ENCODE measurements at regions not wholly inside any gene's neighbourhood (a gene's known extent, or its start where the extent isn't known, plus 50 kb on each side); places are given as distances from the start of the nearest gene placed in this dataset.

DNA sequence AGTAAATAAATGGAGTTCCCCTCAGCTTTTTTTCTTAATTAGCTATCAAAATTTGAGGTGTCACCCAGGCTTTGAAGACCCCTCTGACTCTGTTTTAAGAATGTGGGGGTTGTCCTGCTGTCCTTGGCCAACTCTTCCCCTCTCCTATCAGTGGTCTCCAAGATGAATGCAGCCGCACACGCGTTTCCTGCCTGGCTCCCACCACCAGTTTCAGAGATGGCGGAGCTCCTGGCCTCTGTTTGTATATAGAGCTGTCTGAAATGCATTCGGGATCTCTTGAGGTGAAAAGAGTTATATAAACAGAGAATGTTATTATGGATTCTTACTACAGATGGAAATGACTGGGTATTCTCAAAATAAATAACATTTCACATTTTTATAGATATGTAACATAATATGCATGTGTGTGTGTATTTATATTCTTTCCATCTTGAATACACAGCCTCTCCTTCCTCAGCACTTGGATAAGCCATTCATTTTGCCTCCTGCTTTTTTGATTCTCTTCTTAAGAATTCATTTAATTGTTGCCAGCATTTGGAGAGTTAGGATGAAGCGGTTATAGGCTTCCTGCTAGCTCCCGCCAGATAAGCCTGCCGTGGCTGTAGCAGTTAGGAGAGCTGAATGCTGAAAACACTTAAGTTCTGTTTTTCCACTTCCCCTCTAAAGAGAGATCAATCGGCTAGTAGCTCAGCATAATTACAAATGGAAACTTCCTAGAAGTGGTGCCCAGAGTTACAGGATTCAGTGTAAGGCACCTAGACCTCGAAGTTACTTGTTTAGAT, 659.3 kb upstream of the FANCL start:
- no peak overlapping the region for H4K8ac ChIP-seq (ENCODE audit: extremely low read depth, insufficient read depth, low read length)
- H3K4ac ChIP-seq (replicated peaks; ENCODE audit: insufficient read length, low read depth, low read length), result no peak overlapping the region
- H3K14ac ChIP-seq (ENCODE audit: insufficient read length), result no peak overlapping the region
- peaks cover 0 to 1% (median 0%) of the 10 kb centered on the region in 4 experiments; a peak in 1 of 7 replicates for H3K27me3 ChIP-seq (replicated peaks in 1 of 4; ENCODE audit: control insufficient read depth in 3 of 4, extremely low read depth in 1 of 4, insufficient read depth in 3 of 4, low read length in 3 of 4)
- no peak overlapping the region for H2BK20ac ChIP-seq (ENCODE audit: low read length)
- H3K9ac ChIP-seq (replicated peaks in 1 of 4; ENCODE audit: extremely low read depth in 1 of 4, low read depth in 3 of 4, low read length in 3 of 4), result no peak overlapping the region
- H3K79me2 ChIP-seq (ENCODE audit: control insufficient read depth in 1 of 2, insufficient read depth in 2 of 2, low read length in 2 of 2), result no peaks in the 10 kb centered on the region
- no peaks in the 10 kb centered on the region for H4K20me1 ChIP-seq (replicated peaks in 1 of 2; ENCODE audit: control insufficient read depth in 1 of 2, insufficient read depth in 2 of 2, low read length in 2 of 2)
- ChIA-PET CTCF (ENCODE audit: partially characterized antibody) (interaction anchor here (0.5 to 1.6 kb wide), 3 partner anchors 13 to 533 kb away, joined by 3 to 6 read pairs (median 3); no protein-coding TSS in a partner anchor), POLR2A (ENCODE audit: partially characterized antibody) (no interaction called here)
- no peaks in the 10 kb centered on the region for H3K4me1 ChIP-seq (replicated peaks in 1 of 4; ENCODE audit: control insufficient read depth in 3 of 4, insufficient read depth in 4 of 4, low read length in 3 of 4)
- no peak overlapping the region for H4K91ac ChIP-seq (replicated peaks; ENCODE audit: insufficient read length, low read length)
- no peak overlapping the region for H3K18ac ChIP-seq (ENCODE audit: extremely low read depth, low read length)
- 95% methylated on average over 10 of the region's 10 CpGs; no CpG with 5 or more reads in 1 of the 2 experiments for WGBS, 2 experiments (ENCODE audit: extremely low coverage in 1 of 2, insufficient coverage in 1 of 2, insufficient read length in 1 of 2, insufficient replicate concordance in 2 of 2, low coverage in 1 of 2, low lambda C conversion rate in 2 of 2, missing lambda C conversion rate in 1 of 2)
- H3K4me3 ChIP-seq (ENCODE audit: extremely low read depth in 1 of 4, insufficient read depth in 2 of 4, low read depth in 3 of 4, low read length in 4 of 4), result no peak overlapping the region
- no peak overlapping the region for H3K23ac ChIP-seq (ENCODE audit: insufficient read length)
- no peak overlapping the region for H2BK12ac ChIP-seq (ENCODE audit: low read depth, low read length)
- DNase-seq (ENCODE audit: low read depth in 1 of 2, low spot score in 2 of 2), result no peak
- H3K27ac ChIP-seq (ENCODE audit: low read depth, low read length), result no peak overlapping the region
- H2AK5ac ChIP-seq (ENCODE audit: low read depth, low read length), result no peak overlapping the region
- no peak overlapping the region for H2AFZ ChIP-seq (ENCODE audit: low read length)
- H3K23me2 ChIP-seq (ENCODE audit: low read depth, low read length), result no peaks in the 10 kb centered on the region
- H2BK15ac ChIP-seq (ENCODE audit: low read length), result no peak overlapping the region
- no peak overlapping the region for H4K5ac ChIP-seq (ENCODE audit: insufficient read length, low read depth, low read length)
- no peak overlapping the region for H3K56ac ChIP-seq (replicated peaks; ENCODE audit: insufficient read length, low read depth, low read length)
- no peak overlapping the region for H3K4me2 ChIP-seq (ENCODE audit: insufficient read depth in 1 of 2, low read depth in 2 of 2, low read length in 2 of 2)
- H3K9me3 ChIP-seq (ENCODE audit: insufficient read depth in 2 of 2, low read depth in 1 of 2, low read length in 1 of 2), result no peaks in the 10 kb centered on the region
- no peak for FAIRE-seq
- H3K79me1 ChIP-seq (ENCODE audit: low read depth, low read length), result no peaks in the 10 kb centered on the region
- H2BK120ac ChIP-seq (replicated peaks; ENCODE audit: low read depth, low read length), result no peak overlapping the region
- no peaks in the 10 kb centered on the region for H3K36me3 ChIP-seq (ENCODE audit: control insufficient read depth in 2 of 4, insufficient read depth in 4 of 4, low read length in 3 of 4)
- no peak overlapping the region for H2BK5ac ChIP-seq (ENCODE audit: low read depth, low read length)
- no peak for TF ChIP-seq KDM4A (IDR thresholded peaks at IDR 0.05; ENCODE audit: low read depth, low read length, severe bottlenecking)
- no peak for TF ChIP-seq CTCF (IDR thresholded peaks at IDR 0.05; ENCODE audit: control extremely low read depth in 1 of 3, insufficient read depth in 1 of 3, low read depth in 1 of 3, low read length in 3 of 3)
- TF ChIP-seq ATF2 (IDR thresholded peaks at IDR 0.05; ENCODE audit: low read length), result no peak
- TF ChIP-seq RNF2 (IDR thresholded peaks at IDR 0.05; ENCODE audit: borderline replicate concordance, low read depth, low read length, missing control alignments, poor library complexity, severe bottlenecking), result no peak
- TF ChIP-seq RBBP5 (IDR thresholded peaks at IDR 0.05; ENCODE audit: borderline replicate concordance, low read depth, low read length), result no peak
- TF ChIP-seq RXRA (IDR thresholded peaks at IDR 0.05; ENCODE audit: insufficient read depth, low read depth, low read length), result no peak
- no peak for TF ChIP-seq HDAC2 (IDR thresholded peaks at IDR 0.05; ENCODE audit: borderline replicate concordance in 1 of 2, low read depth in 2 of 2, low read length in 2 of 2)
